ENCODE measurements at regions not wholly inside any gene's neighbourhood (a gene's known extent, or its start where the extent isn't known, plus 50 kb on each side); places are given as distances from the start of the nearest gene placed in this dataset.

DNA sequence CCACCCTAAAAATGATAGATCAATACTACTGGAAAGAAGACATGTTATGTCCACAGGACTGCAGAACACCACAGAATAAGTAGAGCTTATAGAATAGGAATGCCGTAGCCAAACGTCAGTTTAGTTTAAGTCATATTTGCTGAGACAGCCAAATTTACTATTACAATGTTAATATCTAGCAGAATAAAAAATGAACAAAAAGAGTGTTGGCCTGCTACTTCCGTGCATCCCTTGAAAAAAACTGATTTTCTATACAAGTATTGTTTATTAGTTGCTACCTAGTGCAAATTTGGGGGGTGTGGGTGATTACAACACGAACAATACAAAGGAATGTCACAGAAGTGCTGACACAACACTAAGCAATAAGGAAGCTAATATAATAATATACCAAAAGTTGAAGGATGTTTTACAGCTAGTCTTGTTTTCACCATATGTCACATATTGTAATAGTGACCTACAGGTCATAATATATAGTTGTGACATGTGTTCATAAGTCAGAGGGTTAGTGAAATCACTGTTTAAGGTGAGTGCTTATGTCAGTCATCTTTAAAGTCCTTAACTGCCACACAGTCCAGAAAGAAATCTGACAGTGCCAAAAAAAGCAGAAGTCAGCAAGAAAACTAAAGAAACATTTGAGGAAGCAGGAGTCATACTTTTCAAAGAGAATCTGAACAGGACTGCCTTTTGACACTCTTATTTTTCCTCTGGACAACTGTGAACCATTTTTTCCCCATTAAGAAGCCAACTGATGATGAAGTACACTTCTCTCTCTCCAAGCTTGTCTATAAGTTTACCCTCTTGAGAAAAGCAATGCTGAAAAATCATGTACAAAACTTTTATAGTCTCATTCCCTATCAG is 376.4 kb downstream of the ZEB2 start:
- H3K4me3 Mint-ChIP-seq (ENCODE audit: low read depth, unreplicated experiment), result no peak overlapping the region
- H3K9me3 Mint-ChIP-seq (ENCODE audit: low read depth, unreplicated experiment), result no peaks in the 10 kb centered on the region
- TF ChIP-seq, protein P1, sequence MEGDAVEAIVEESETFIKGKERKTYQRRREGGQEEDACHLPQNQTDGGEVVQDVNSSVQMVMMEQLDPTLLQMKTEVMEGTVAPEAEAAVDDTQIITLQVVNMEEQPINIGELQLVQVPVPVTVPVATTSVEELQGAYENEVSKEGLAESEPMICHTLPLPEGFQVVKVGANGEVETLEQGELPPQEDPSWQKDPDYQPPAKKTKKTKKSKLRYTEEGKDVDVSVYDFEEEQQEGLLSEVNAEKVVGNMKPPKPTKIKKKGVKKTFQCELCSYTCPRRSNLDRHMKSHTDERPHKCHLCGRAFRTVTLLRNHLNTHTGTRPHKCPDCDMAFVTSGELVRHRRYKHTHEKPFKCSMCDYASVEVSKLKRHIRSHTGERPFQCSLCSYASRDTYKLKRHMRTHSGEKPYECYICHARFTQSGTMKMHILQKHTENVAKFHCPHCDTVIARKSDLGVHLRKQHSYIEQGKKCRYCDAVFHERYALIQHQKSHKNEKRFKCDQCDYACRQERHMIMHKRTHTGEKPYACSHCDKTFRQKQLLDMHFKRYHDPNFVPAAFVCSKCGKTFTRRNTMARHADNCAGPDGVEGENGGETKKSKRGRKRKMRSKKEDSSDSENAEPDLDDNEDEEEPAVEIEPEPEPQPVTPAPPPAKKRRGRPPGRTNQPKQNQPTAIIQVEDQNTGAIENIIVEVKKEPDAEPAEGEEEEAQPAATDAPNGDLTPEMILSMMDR (IDR thresholded peaks at IDR 0.05; ENCODE audit: unreplicated experiment), result no peak
- BruUV-seq (replicated peaks), result no TSS peak
- no peaks in the 10 kb centered on the region for H3K4me1 Mint-ChIP-seq (ENCODE audit: low read depth, unreplicated experiment)
- CTCF ChIA-PET, result no interaction called here
- H3K27me3 Mint-ChIP-seq (ENCODE audit: unreplicated experiment), result no peaks in the 10 kb centered on the region
- DNase-seq, result no peak
- H3K27ac Mint-ChIP-seq (ENCODE audit: unreplicated experiment), result no peak overlapping the region
- intact Hi-C loops (cut with micrococcal nuclease; ENCODE audit: unreplicated experiment), result no loop called here
- no peaks in the 10 kb centered on the region for H3K36me3 Mint-ChIP-seq (ENCODE audit: insufficient read depth, unreplicated experiment)

DNA sequence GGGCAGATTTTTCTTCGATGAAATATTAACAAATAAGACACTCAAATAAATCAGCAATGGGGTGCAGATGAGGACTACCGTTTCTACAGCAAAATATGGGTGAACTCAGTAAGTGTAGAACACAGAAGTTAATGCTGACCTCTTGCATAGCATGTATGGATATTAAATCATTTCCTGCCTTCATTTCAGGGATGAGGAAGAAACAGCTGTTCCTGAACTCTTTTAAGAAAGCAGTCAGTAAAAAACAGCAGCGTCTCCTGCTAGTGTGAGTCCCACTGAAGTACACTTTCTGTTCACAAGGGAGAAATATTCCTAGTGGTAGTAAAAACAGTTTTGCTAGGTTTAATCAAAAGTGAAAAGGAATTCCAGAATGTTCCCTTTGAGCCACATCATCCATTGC is 379.0 kb downstream of the ZEB2 start:
- Mint-ChIP-seq H3K36me3 (ENCODE audit: insufficient read depth, unreplicated experiment) (no peaks in the 10 kb centered on the region), H3K27me3 (ENCODE audit: unreplicated experiment) (no peaks in the 10 kb centered on the region), H3K27ac (ENCODE audit: unreplicated experiment) (no peak overlapping the region), H3K9me3 (ENCODE audit: low read depth, unreplicated experiment) (no peaks in the 10 kb centered on the region), H3K4me3 (ENCODE audit: low read depth, unreplicated experiment) (no peak overlapping the region), H3K4me1 (ENCODE audit: low read depth, unreplicated experiment) (no peaks in the 10 kb centered on the region)
- no peak for DNase-seq
- TF ChIP-seq, protein P1 (IDR thresholded peaks at IDR 0.05; ENCODE audit: unreplicated experiment), result no peak
- no TSS peak for BruUV-seq (replicated peaks)
- intact Hi-C loops (cut with micrococcal nuclease; ENCODE audit: unreplicated experiment), result no loop called here
- CTCF ChIA-PET, result no interaction called here

DNA sequence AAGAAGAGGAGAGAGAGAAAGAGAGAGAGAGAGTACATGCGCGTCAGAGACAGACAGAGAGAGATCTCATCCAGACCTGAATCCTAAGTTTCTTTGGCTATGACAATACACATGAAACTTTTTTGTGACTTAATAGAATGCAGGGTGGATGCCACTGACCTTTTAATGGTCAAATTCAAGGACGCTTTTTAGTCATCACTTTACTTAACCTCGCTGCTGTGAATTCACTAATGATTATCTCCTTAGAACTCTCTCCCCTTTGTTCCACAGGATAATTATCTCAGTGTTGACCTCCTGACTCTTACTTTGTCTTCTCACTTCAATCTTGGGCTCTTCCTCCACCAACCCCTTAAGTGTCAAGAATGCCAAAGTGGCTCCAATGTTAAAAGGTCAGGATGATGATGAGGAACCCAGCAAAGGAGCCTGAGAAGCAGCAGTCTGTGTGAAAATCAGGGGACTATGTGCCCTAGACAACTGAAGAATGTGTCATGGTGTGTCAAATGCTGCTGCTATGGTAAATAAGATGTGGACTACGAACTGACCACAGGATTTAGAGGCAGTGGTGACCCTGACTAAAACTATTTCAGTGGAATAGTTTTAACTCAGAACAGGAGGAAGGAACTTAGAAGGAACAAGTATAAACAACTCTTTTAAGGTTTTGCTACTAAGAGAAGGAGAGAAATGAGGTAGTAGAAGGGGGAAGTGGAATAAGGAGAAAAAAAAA is 382.1 kb downstream of the ZEB2 start:
- Mint-ChIP-seq H3K27me3 (ENCODE audit: unreplicated experiment) (no peaks in the 10 kb centered on the region), H3K4me3 (ENCODE audit: low read depth, unreplicated experiment) (no peak overlapping the region), H3K27ac (ENCODE audit: unreplicated experiment) (no peak overlapping the region), H3K4me1 (ENCODE audit: low read depth, unreplicated experiment) (no peaks in the 10 kb centered on the region), H3K36me3 (ENCODE audit: insufficient read depth, unreplicated experiment) (no peaks in the 10 kb centered on the region), H3K9me3 (ENCODE audit: low read depth, unreplicated experiment) (no peaks in the 10 kb centered on the region)
- CTCF ChIA-PET, result no interaction called here
- intact Hi-C loops (cut with micrococcal nuclease; ENCODE audit: unreplicated experiment), result no loop called here
- TF ChIP-seq, protein P1 (IDR thresholded peaks at IDR 0.05; ENCODE audit: unreplicated experiment), result no peak
- DNase-seq, result no peak
- no TSS peak for BruUV-seq (replicated peaks)

DNA sequence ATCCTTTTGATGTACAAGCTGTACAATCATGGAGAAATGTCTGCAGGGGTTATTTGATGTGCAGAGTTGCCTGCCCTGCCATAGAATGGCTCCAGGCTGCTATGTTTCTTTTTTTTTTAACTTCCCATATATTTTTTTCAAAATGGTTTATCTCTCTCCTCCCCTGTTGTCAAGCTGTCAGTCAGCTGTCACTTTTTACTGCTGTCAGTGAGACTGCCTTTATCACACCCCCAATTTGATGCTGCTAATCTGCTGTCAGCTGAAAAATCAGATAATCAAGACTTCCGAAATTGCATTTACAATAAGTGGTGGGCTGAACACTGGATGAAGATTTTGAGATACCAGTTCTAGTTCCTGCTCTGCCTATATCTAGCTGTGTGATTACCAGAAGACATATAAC is 382.6 kb downstream of the ZEB2 start:
- Mint-ChIP-seq H3K36me3 (ENCODE audit: insufficient read depth, unreplicated experiment) (no peaks in the 10 kb centered on the region), H3K27ac (ENCODE audit: unreplicated experiment) (no peak overlapping the region), H3K4me3 (ENCODE audit: low read depth, unreplicated experiment) (no peak overlapping the region), H3K9me3 (ENCODE audit: low read depth, unreplicated experiment) (no peaks in the 10 kb centered on the region), H3K27me3 (ENCODE audit: unreplicated experiment) (no peaks in the 10 kb centered on the region), H3K4me1 (ENCODE audit: low read depth, unreplicated experiment) (no peaks in the 10 kb centered on the region)
- intact Hi-C loops (cut with micrococcal nuclease; ENCODE audit: unreplicated experiment), result no loop called here
- BruUV-seq (replicated peaks), result no TSS peak
- CTCF ChIA-PET, result no interaction called here
- DNase-seq, result no peak
- TF ChIP-seq, protein P1 (IDR thresholded peaks at IDR 0.05; ENCODE audit: unreplicated experiment), result no peak
